ENCODE measurements at regions not wholly inside any gene's neighbourhood (a gene's known extent, or its start where the extent isn't known, plus 50 kb on each side); places are given as distances from the start of the nearest gene placed in this dataset.
A peak's percentile ranks its signal among the peaks of the same experiment; 100 is the strongest.
"Not testable (repeated sequence)": the region's sequence is repeated elsewhere in the genome, so short reads cannot be mapped to it uniquely, and the experiment has no call there.

- TF ChIP-seq CTCF (IDR thresholded peaks at IDR 0.05): peak; percentile 68
- intact Hi-C loops (cut with micrococcal nuclease): no loop called here
- H3K36me3 Mint-ChIP-seq: peaks cover 22% of the 10 kb centered on the region
- peaks cover 10% of the 10 kb centered on the region for H3K9me3 ChIP-seq (ENCODE audit: control insufficient read depth, insufficient read depth, low read length)
- H3K27me3 ChIP-seq (ENCODE audit: control insufficient read depth, insufficient read depth, low read length): no peaks in the 10 kb centered on the region
- peaks cover 22% of the 10 kb centered on the region for H3K4me1 ChIP-seq (ENCODE audit: control insufficient read depth, insufficient read depth, low read length)
- H3K4me1 Mint-ChIP-seq: peaks cover 23 to 26% of the 10 kb centered on the region in 2 donors
- no peaks in the 10 kb centered on the region for H3K36me3 ChIP-seq (ENCODE audit: control insufficient read depth, insufficient read depth, low read length)
- H3K27me3 Mint-ChIP-seq (ENCODE audit: low read depth in 2 of 2): peaks cover 17 to 56% of the 10 kb centered on the region in 2 donors
- ATAC-seq: peak; percentile 90 to 97 (median 92)
- WGBS (ENCODE audit: insufficient coverage): 84% methylated on average over 7 of the region's 8 CpGs
- H3K4me3 ChIP-seq (ENCODE audit: low read length): no peak overlapping the region
- H3K9me3 Mint-ChIP-seq: peaks cover 7 to 16% of the 10 kb centered on the region in 2 donors
- H3K27ac ChIP-seq (ENCODE audit: low read length): no peak overlapping the region
- H3K4me3 Mint-ChIP-seq: no peak overlapping the region
- no peak overlapping the region for H3K27ac Mint-ChIP-seq
- DNase-seq: peak; percentile 52 to 80
These were observed 250.5 kb downstream of the UACA start for GRCh38 chr15:70512772-70513362.

- Mint-ChIP-seq H3K36me3 (peaks cover 22% of the 10 kb centered on the region), H3K9me3 (peaks cover 7 to 16% of the 10 kb centered on the region in 2 donors), H3K27me3 (ENCODE audit: low read depth in 2 of 2) (peaks cover 12 to 54% of the 10 kb centered on the region in 2 donors), H3K4me1 (peaks cover 24 to 26% of the 10 kb centered on the region in 2 donors)
- H3K27ac ChIP-seq (ENCODE audit: low read length); H3K27ac Mint-ChIP-seq; H3K4me3 ChIP-seq (ENCODE audit: low read length); intact Hi-C loops (cut with micrococcal nuclease); H3K27me3 ChIP-seq (ENCODE audit: control insufficient read depth, insufficient read depth, low read length); H3K36me3 ChIP-seq (ENCODE audit: control insufficient read depth, insufficient read depth, low read length); DNase-seq; H3K4me3 Mint-ChIP-seq; ATAC-seq: not testable (repeated sequence)
- Histone ChIP-seq H3K4me1 (ENCODE audit: control insufficient read depth, insufficient read depth, low read length) (peaks cover 29% of the 10 kb centered on the region), H3K9me3 (ENCODE audit: control insufficient read depth, insufficient read depth, low read length) (peaks cover 10% of the 10 kb centered on the region)
- 67% methylated on average over 1 of the region's 2 CpGs for WGBS (ENCODE audit: insufficient coverage)
These were observed 251.3 kb downstream of the UACA start for GRCh38 chr15:70511972-70512587.

DNA sequence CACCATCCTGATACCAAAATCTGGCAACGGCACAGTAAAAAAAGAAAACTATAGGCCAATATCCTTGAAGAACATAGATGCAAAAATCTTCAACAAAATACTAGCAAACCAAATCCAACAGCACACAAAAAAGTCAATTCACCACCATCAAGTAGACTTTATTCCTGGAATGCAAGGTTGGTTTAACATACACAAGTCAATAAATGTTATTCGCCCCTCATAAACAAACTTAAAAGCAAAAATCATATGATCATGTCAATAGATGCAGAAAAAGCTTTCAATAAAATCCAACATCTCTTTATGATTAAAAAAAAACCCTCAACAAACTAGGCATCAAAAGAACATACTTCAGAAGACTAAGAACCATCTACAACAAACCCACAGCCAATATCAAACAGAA, 252.9 kb downstream of the UACA start:
- Mint-ChIP-seq H3K4me3 (no peak overlapping the region), H3K27ac (no peak overlapping the region), H3K27me3 (ENCODE audit: low read depth in 2 of 2) (peaks cover 13 to 53% of the 10 kb centered on the region in 2 donors), H3K36me3 (peaks cover 22% of the 10 kb centered on the region), H3K4me1 (peaks cover 26 to 27% of the 10 kb centered on the region in 2 donors), H3K9me3 (peaks cover 7 to 16% of the 10 kb centered on the region in 2 donors)
- intact Hi-C loops (cut with micrococcal nuclease): no loop called here
- WGBS (ENCODE audit: insufficient coverage): 100% methylated on average over 2 of the region's 2 CpGs
- Histone ChIP-seq H3K4me3 (ENCODE audit: low read length) (no peak overlapping the region), H3K36me3 (ENCODE audit: control insufficient read depth, insufficient read depth, low read length) (no peaks in the 10 kb centered on the region), H3K27ac (ENCODE audit: low read length) (no peak overlapping the region), H3K9me3 (ENCODE audit: control insufficient read depth, insufficient read depth, low read length) (peaks cover 10% of the 10 kb centered on the region), H3K4me1 (ENCODE audit: control insufficient read depth, insufficient read depth, low read length) (peaks cover 32% of the 10 kb centered on the region), H3K27me3 (ENCODE audit: control insufficient read depth, insufficient read depth, low read length) (no peaks in the 10 kb centered on the region)
- no peak for TF ChIP-seq CTCF (IDR thresholded peaks at IDR 0.05)
- DNase-seq (no peak), ATAC-seq (no peak)

DNA sequence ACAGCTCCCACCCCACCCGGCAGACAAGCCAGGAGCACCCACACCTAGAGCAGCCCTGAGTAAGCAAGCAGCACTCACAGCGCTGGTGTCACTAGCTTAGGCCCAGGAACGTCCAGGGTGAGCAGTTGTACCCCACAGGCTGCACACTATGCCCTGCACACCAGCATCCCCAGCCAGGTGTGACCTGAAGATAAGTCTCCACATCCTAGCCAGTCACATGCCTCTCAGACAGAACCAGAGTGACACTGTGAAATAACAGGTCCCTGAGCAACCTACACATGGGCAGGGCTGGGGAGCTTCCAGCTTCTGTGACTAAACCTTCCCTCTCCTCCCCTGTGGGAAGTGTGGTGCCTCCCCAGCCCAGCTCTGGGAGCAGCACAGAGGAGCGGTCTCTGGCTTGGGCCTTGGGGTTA, 253.6 kb downstream of the UACA start:
- H3K27me3 ChIP-seq (ENCODE audit: control insufficient read depth, insufficient read depth, low read length): no peaks in the 10 kb centered on the region
- WGBS (ENCODE audit: insufficient coverage): 80% methylated on average over 3 of the region's 4 CpGs
- peaks cover 26 to 34% of the 10 kb centered on the region in 2 donors for H3K4me1 Mint-ChIP-seq
- no peak overlapping the region for H3K27ac ChIP-seq (ENCODE audit: low read length)
- H3K27me3 Mint-ChIP-seq (ENCODE audit: low read depth in 2 of 2): peaks cover 8 to 46% of the 10 kb centered on the region in 2 donors
- H3K9me3 Mint-ChIP-seq: peaks cover 7 to 16% of the 10 kb centered on the region in 2 donors
- no peak for DNase-seq
- H3K9me3 ChIP-seq (ENCODE audit: control insufficient read depth, insufficient read depth, low read length): peaks cover 10% of the 10 kb centered on the region
- H3K4me1 ChIP-seq (ENCODE audit: control insufficient read depth, insufficient read depth, low read length): peaks cover 39% of the 10 kb centered on the region
- peaks cover 22% of the 10 kb centered on the region for H3K36me3 Mint-ChIP-seq
- H3K27ac Mint-ChIP-seq: peak overlapping the region in 1 of 2 donors; percentile 56
- intact Hi-C loops (cut with micrococcal nuclease): loop anchor here (2.0 kb wide), 1 partner anchor 17 kb away; no protein-coding TSS in a partner anchor
- ATAC-seq: no peak
- H3K4me3 Mint-ChIP-seq: no peak overlapping the region
- no peak overlapping the region for H3K4me3 ChIP-seq (ENCODE audit: low read length)
- no peak for TF ChIP-seq CTCF (IDR thresholded peaks at IDR 0.05)
- no peaks in the 10 kb centered on the region for H3K36me3 ChIP-seq (ENCODE audit: control insufficient read depth, insufficient read depth, low read length)
